Colon (tissue), 2 donors: ENCODE measurements at regions not wholly inside any gene's neighbourhood (a gene's known extent, or its start where the extent isn't known, plus 50 kb on each side); places are given as distances from the start of the nearest gene placed in this dataset.
A peak's percentile ranks its signal among the peaks of the same experiment; 100 is the strongest.
"Not testable (repeated sequence)": the region's sequence is repeated elsewhere in the genome, so short reads cannot be mapped to it uniquely, and the experiment has no call there.

Source experiments
- FAIRE-seq: peaks from 2 replicates; lab custom pipeline; 2012; peaks lifted over from hg19 to GRCh38; lab: Jason Lieb, UNC
- donor health status: control.
- donor health status: control.

DNA sequence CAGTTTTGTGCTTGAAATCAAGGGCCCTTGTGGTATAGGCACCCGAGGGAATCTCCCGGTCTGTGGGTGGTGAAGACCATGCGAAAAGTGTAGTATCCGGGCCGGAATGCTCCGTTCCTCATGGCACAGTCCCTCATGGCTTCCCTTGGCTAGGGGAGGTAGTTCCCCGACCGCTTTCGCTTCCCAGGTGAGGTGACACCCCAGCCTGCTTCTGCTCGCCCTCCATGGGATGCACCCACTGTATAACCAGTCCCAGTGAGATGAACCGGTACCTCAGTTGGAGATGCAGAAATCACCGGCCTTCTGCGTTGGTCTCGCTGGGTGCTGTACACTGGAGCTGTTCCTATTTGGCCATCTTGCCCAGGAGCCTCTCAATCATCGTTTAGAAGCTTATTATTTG, 195.7 kb upstream of the POT1 start:
- no peak for FAIRE-seq

DNA sequence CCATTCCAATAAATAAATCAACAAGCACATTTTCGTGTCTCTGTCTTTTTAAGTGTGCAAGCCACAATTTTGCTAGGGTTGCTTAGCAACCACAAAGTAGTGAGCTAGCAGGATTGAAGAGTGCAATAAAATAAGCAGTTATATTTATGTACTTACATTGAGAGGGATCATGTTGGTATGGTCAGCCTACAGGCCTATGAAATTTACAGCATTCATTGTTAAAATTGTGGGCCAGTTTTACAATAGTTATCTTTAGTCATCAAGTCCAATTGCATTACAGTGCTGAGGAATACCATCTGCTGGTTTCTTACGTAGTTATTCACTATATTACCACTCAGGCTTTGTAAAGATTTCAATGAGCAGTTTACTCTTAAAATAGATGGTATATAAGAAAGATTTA, 192.5 kb upstream of the POT1 start:
- no peak for FAIRE-seq

DNA sequence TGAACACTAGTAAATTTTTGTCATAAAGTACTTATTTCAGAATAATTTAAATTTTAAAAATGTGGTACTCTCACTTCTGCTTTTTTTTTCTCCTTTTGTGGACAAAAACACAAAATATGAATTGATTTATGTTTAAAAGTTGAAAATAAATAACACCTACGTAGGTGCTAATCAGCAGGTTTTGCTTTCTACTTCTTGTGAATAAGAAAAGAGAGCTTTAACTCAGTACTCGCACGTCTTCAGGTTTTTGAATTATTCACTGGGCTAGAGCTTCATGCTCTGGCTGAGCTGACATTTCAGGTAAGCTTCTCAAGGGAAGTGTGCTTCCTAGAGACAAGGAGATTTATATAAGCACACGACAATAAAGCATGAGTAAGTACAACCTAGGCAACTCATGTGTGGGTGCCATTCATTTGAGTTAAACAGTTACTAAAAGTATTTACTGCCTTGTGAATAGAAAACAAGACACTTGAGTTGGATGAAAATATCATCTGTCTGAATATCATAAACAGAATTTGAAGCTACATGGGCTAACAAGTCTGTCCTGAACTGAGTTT, 190.0 kb upstream of the POT1 start:
- FAIRE-seq = peak; percentile 45

DNA sequence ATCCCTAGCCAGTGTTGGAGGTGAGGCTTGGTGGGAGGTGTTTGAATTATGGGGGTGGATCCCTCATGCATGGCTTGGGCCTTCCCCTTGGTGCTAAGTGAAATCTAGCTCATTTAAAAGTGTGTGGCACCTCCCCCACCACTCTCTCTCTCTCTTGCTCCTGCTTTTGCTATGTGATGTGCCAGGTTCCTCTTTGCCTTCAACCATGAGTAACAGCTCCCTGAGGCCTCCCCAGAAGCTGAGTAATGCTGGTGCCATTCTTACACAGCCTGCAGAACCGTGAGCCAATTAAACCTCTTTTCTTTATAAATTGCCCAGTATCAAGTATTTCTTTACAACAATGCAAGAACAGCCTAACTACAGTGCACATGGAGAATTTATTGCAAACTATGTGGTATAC, 188.8 kb upstream of the POT1 start:
- no peak for FAIRE-seq

- no peak for FAIRE-seq
Measured at GRCh38 chr7:125112850-125113249, 183.2 kb upstream of the POT1 start.

DNA sequence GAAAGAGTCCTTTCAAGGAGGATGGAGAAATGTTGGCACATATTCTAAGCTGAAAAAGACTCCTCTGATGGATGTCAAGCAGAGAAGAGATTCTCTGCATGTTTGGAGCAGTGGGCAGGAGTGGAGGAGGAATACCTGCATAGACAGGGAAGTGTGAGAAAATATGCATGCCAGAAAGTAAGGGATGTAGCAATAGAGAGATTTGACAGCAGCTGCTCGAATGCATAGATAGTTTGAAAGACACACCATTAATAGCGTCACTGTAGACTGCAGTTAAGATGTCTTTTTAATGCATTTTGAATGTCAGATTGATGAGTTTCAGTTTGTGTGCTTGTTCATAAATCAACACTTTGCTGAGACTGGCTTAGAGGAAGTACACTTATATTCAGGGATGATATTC, 169.9 kb upstream of the POT1 start:
- no peak for FAIRE-seq

GRCh38 chr7:125098377-125098970, 168.8 kb upstream of the POT1 start:
- FAIRE-seq = no peak

DNA sequence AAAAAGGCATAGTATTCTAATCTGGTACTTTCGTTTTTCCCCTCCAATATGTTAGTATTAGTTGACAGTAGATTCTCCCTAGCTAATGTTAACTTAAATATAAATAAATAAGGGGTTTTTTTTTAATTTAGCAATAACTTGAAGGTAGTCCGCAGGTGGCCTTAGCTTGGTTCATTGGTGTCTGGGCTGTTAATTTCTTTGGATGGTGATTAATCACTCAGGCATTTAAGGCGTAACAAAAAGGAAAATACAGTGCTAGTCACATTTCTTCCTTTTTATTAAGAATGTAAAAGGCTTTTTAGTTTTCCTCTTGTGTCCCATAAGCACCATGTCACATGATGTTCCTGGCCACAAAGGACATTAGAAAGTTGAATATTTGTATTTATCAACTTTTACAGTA, 161.0 kb upstream of the POT1 start:
- no peak for FAIRE-seq

GRCh38 chr7:125089171-125089570, 159.5 kb upstream of the POT1 start:
- no peak for FAIRE-seq

DNA sequence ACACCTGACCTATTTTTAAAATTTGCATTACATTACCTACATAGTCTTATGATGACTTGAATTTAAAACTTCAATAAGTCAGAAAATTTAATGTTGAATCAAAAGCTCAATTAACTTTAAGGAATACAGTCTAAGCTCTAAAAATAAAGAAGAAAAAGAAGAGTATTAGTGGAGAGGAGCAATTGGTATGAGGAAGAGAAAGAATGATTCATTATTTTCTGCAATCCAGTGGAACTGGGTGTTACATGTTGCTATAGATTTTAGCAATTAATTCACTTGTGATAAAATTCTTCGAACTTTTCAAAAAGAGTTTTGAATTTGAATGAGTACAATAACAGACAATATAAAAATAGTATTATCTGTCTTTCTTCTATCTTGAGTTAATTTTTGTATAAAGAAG, 158.9 kb upstream of the POT1 start:
- no peak for FAIRE-seq

DNA sequence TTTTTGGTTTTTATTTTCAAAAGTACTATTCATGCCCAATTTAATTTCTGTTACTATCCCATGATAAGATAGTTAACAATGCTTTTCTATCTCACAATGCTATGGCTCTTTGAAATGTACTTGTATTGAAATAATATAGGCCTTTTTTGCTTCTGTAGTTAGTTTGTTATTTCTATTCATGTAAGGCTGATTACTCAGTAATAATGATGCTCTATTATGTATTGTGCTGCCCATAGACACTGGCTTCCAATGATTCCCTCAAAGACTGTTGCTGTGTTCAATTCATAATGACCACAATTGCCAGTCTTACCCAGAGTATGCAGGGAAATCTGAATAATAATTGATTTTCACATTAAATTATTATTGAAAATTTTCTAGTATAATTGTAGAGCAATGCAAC, 155.5 kb upstream of the POT1 start:
- no peak for FAIRE-seq

- no peak for FAIRE-seq
Measured at GRCh38 chr7:125084196-125084595, 154.6 kb upstream of the POT1 start.

DNA sequence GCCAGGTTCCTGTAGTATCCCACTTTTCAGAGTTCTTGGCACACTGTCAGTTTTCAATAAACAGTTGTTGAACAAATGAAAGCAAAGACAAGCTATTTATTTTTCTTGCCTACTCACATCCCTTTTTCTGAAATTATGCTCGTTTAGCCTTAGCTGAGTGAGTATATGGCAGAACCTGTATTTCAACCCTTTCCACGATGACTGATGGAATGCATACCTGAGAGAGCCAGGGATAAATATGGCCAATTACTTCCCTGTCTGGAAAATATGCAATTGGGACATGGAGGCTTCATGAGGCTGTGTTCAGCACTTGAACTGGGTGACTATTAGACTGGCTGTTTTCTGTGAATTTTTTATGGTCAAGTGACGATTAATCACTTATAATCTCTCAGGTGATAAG, 144.5 kb upstream of the POT1 start:
- FAIRE-seq = no peak

- no peak for FAIRE-seq
Measured at GRCh38 chr7:125065546-125065945, 135.9 kb upstream of the POT1 start.

GRCh38 chr7:125065001-125065400, 135.4 kb upstream of the POT1 start:
- FAIRE-seq = no peak

DNA sequence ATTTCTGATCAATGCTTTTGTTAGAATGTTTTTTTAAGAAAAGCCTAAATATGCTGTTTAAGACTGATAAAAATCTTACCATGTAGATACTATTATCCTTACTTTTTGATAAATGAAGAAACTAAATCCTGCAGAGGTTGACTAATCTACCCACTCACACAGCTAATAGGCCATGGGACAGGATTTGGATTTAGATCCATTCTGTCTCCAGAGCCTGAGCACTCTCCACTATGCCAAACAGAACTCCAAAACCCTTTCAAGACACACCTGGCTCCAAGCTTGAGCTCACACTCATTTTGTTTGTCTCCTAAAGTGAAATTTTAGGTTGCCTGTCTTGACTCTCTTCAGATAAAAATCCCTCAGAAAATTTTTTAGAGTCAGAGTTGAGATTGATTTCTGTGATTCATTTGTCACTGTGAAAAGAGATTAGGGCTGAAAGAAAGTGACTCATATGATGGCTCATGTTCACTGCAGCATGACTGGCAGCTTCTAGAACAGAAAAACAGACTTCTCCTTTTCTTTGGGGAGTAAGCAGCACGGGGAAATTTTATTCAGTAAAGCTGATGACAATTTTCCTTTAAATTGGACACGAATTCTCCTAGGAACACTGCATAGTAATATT, 132.3 kb upstream of the POT1 start:
- FAIRE-seq = no peak

GRCh38 chr7:125061083-125061745, 131.6 kb upstream of the POT1 start:
- not testable (repeated sequence) for FAIRE-seq

DNA sequence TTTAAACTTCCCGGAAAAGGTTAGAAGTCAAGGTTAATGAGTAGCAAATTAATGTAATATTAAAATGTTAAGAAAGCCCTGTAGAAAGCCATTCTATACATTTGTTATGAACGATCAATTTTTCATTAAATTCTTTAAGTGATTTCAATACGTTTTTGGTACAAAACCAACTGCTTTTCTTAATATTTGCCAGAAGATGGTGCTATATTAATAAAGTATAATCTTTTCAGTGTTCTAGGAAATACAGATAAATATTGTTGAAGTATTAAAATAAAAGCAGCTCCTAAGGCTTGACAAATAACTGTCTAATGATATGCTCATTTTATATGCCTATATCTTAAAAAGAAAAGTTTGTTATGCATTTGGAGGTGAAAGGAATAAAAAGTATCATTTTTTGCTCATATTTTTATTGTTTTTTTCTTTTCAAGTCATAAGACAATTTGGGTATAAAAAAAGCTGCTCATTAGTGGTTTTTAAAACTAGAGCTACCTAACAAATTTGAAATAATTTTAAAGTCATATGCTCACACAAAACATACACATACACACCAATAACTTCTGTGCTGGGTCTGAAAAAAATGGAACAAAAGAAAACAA, 130.3 kb upstream of the POT1 start:
- FAIRE-seq = peak; percentile 21

GRCh38 chr7:125057963-125058362, 128.3 kb upstream of the POT1 start:
- FAIRE-seq = no peak

GRCh38 chr7:125055376-125055775, 125.8 kb upstream of the POT1 start:
- no peak for FAIRE-seq

GRCh38 chr7:125046767-125047166, 117.1 kb upstream of the POT1 start:
- FAIRE-seq = no peak

DNA sequence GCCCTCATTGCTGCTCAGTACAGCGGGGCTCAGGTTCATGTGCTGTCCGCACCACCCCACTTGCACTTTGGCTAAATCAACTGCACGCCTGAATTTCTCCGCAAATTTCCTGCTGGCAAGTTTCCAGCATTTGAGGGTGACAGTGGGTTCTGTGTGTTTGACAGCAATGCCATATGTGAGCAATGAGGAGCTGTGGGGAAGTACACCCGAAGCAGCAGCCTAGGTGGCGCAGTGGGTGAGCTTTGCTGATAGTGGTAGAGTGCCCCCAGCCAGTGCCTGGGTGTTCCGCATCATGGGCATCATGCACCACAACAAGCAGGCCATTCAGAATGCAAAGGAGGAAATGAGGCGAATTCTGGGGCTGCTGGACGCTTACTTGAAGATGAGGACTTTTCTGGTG, 103.9 kb upstream of the POT1 start:
- no peak for FAIRE-seq

DNA sequence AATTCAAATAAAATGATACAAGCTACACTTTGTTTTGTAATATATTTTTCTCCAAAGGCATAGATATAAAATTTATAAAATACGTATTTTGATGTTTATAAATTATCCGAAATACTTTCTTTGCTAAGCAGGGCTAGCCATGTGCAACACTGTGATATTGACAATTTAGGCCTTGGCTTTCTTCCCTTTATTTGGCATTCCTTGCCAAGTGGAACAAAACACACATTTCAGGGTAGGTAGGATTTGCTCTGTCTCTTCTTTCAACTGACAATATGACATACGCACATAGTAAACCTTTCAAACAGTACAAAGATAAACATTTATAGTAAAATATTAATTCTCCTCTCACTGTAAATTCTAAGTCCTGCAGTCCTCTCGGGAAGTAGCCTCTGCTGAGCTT, 103.3 kb upstream of the POT1 start:
- no peak for FAIRE-seq
